HepG2 (cell line): ENCODE measurements at regions not wholly inside any gene's neighbourhood (a gene's known extent, or its start where the extent isn't known, plus 50 kb on each side); places are given as distances from the start of the nearest gene placed in this dataset.

Experiments used
- ATAC-seq: fragments of 200-7000 bp; cut with Tn5 transposase; 3 replicates; pipeline ENCODE4 v1.9.1; 2020; ENCODE audit warnings: mild to moderate bottlenecking, moderate library complexity
- BruUV-seq: library from RNA; stranded (reverse); fragments of 400-500 nt; replicated peaks from 2 replicates; lab custom pipeline; 2021; lab: Mats Ljungman, UMichigan
- CTCF ChIA-PET: fragments of 300-600 bp; formaldehyde crosslinking; extraction: SDS; loops from one replicate; lab custom pipeline; 2021; ENCODE audit warnings: low total read pairs, inconsistent platforms, low intra/inter-chr PET ratio; lab: Yijun Ruan, JAX
- POLR2A ChIA-PET: fragments of 350-600 bp; sonication (Branson Sonifier 250); formaldehyde crosslinking; loops from one replicate; lab custom pipeline; 2020; ENCODE audit warnings: antibody characterized with exemption, inconsistent platforms; lab: Yijun Ruan, JAX
- DNase-seq: peaks from one replicate; pipeline ENCODE4 v3.0.0-alpha.2; 2015; ENCODE audit warnings: low spot score
- FAIRE-seq: peaks from 3 replicates; lab custom pipeline; 2011; peaks lifted over from hg19 to GRCh38; lab: Jason Lieb, UNC
- H2AFZ ChIP-seq: one replicate; pipeline ENCODE4 v1.6.1; 2011; ENCODE audit warnings: low read length, inconsistent platforms
- H3K27ac ChIP-seq: fragments of 300-600 bp; 3 replicates; pipeline ENCODE4 v1.8.0; 2011; ENCODE audit warnings: mixed run types, mild to moderate bottlenecking, mixed read lengths, low read length, inconsistent platforms; ENCODE audit not compliant: insufficient read depth; ENCODE audit errors: extremely low read length
- H3K27me3 ChIP-seq, 2 experiments: fragments of 200-600 bp in 1 of 2; 2 replicates in 1 of 2; 3 replicates in 1 of 2; pipeline versions ENCODE4 v1.6.0 to v1.8.0; 2011; ENCODE audit warnings: low read length in 2 of 2, mild to moderate bottlenecking in 2 of 2, moderate library complexity in 2 of 2, inconsistent platforms in 1 of 2; ENCODE audit not compliant: insufficient read depth in 2 of 2, control insufficient read depth in 1 of 2
- H3K36me3 ChIP-seq, 2 experiments: fragments of 200-600 bp in 1 of 2; replicated peaks in 1 of 2; 2 replicates in 1 of 2; 3 replicates in 1 of 2; pipeline versions ENCODE4 v1.5.1 to v1.8.0; 2011; ENCODE audit warnings: low read length in 2 of 2, inconsistent platforms in 1 of 2; ENCODE audit not compliant: insufficient read depth in 2 of 2, control insufficient read depth in 1 of 2
- H3K4me1 ChIP-seq: 2 replicates; pipeline ENCODE4 v1.5.1; 2012; ENCODE audit warnings: low read length, inconsistent platforms; ENCODE audit not compliant: insufficient read depth
- H3K4me2 ChIP-seq: 2 replicates; pipeline ENCODE4 v1.6.0; 2011; ENCODE audit warnings: low read depth, low read length, inconsistent platforms
- H3K4me3 ChIP-seq, 3 experiments: fragments of 200-600 bp in 1 of 3; sonication (generic), shearing (Covaris generic) in 1 of 3; replicated peaks in 1 of 3; 2 replicates each; pipeline ENCODE4 v1.5.1; 2011 to 2016; ENCODE audit warnings: low read length in 3 of 3, inconsistent platforms in 2 of 3, low read depth in 2 of 3, mild to moderate bottlenecking in 2 of 3, control low read depth in 1 of 3, mixed read lengths in 1 of 3; ENCODE audit not compliant: insufficient read depth in 1 of 3
- H3K79me2 ChIP-seq: one replicate; pipeline ENCODE4 v1.6.1; 2011; ENCODE audit warnings: low read length, inconsistent platforms; ENCODE audit not compliant: insufficient read depth
- H3K9ac ChIP-seq: 2 replicates; pipeline ENCODE4 v1.6.0; 2011; ENCODE audit warnings: mild to moderate bottlenecking, low read depth, low read length, inconsistent platforms; ENCODE audit not compliant: insufficient read depth
- H3K9me3 ChIP-seq: 2 replicates; pipeline ENCODE4 v1.5.1; 2012; ENCODE audit warnings: mild to moderate bottlenecking, low read length
- H4K20me1 ChIP-seq: 2 replicates; pipeline ENCODE4 v1.6.0; 2011; ENCODE audit warnings: inconsistent platforms, mild to moderate bottlenecking, low read length, moderate library complexity; ENCODE audit not compliant: insufficient read depth
- ATF7-NPFF ChIP-seq: sonication (generic); formaldehyde crosslinking; IDR thresholded peaks from 2 replicates; pipeline ENCODE4 v1.8.1; 2023; ENCODE audit warnings: mild to moderate bottlenecking, low read depth, missing genetic modification reagents, moderate library complexity
- MAFF ChIP-seq: IDR thresholded peaks from 2 replicates; pipeline ENCODE4 v1.6.1; 2011; ENCODE audit warnings: low read depth, low read length, improper control_type of control experiment
- MAFK ChIP-seq, 2 experiments: IDR thresholded peaks in 1 of 2; conservative IDR thresholded peaks in 1 of 2; 2 replicates each; pipeline ENCODE4 v1.6.1; 2011; ENCODE audit warnings: improper control_type of control experiment in 2 of 2, low read length in 2 of 2
- MAZ ChIP-seq, 2 experiments: sonication (generic) in 1 of 2; formaldehyde crosslinking in 1 of 2; IDR thresholded peaks; 2 replicates each; pipeline versions ENCODE4 v1.5.0 to v1.6.1; 2012 to 2020; ENCODE audit warnings: low read depth in 2 of 2, mild to moderate bottlenecking in 2 of 2, borderline replicate concordance in 1 of 2, improper control_type of control experiment in 1 of 2, low read length in 1 of 2, missing genetic modification reagents in 1 of 2, moderate library complexity in 1 of 2
- MEIS2 ChIP-seq: sonication (generic); formaldehyde crosslinking; IDR thresholded peaks from 2 replicates; pipeline ENCODE4 v1.9.0; 2021; ENCODE audit warnings: mild to moderate bottlenecking, missing genetic modification reagents
- PRMT3 ChIP-seq: sonication (generic); formaldehyde crosslinking; IDR thresholded peaks from 2 replicates; pipeline ENCODE4 v1.8.1; 2022; ENCODE audit warnings: low read depth, mild to moderate bottlenecking, moderate library complexity, missing genetic modification reagents, borderline replicate concordance
- ZNF121 ChIP-seq: sonication (generic); formaldehyde crosslinking; IDR thresholded peaks from 2 replicates; pipeline ENCODE4 v1.5.0; 2020; ENCODE audit warnings: mild to moderate bottlenecking, missing genetic modification reagents
- ZNF24 ChIP-seq: fragments of 450-650 bp; IDR thresholded peaks from 2 replicates; pipeline ENCODE4 v1.6.1; 2017; ENCODE audit warnings: antibody characterized with exemption, mild to moderate bottlenecking
- ZNF761 ChIP-seq: sonication (generic); formaldehyde crosslinking; conservative IDR thresholded peaks from 2 replicates; pipeline ENCODE4 v1.4.0; 2020; ENCODE audit warnings: mild to moderate bottlenecking, missing genetic modification reagents
- ZSCAN22 ChIP-seq: sonication (generic); formaldehyde crosslinking; IDR thresholded peaks from 2 replicates; pipeline ENCODE4 v1.4.0; 2020; ENCODE audit warnings: mild to moderate bottlenecking, missing genetic modification reagents
- WGBS: methylation state at CpG from one replicate; pipeline ENCODE4 v1.1.6; 2017; ENCODE audit warnings: low lambda C conversion rate; 5-methylcytosine and 5-hydroxymethylcytosine counted together
- in situ Hi-C: cut with HindIII; loops from 2 replicates; pipeline ENCODE4 v1.10.0; 2017; ENCODE audit warnings: low pct_unique_long_range_greater_than_20kb; ENCODE audit not compliant: extremely low pct_ligation_motif_present
- intact Hi-C: fragments of 100-400 bp; cut with micrococcal nuclease; formaldehyde crosslinking; loops from one replicate; pipeline ENCODE4 v1.10.0; 2022; ENCODE audit not compliant: unreplicated experiment
- TF ChIP-seq, protein P1 (sequence below): sonication (generic); formaldehyde crosslinking; IDR thresholded peaks from 2 replicates; pipeline ENCODE4 v1.8.1; 2023; ENCODE audit warnings: mild to moderate bottlenecking, inconsistent platforms, moderate library complexity, missing genetic modification reagents, borderline replicate concordance

DNA sequence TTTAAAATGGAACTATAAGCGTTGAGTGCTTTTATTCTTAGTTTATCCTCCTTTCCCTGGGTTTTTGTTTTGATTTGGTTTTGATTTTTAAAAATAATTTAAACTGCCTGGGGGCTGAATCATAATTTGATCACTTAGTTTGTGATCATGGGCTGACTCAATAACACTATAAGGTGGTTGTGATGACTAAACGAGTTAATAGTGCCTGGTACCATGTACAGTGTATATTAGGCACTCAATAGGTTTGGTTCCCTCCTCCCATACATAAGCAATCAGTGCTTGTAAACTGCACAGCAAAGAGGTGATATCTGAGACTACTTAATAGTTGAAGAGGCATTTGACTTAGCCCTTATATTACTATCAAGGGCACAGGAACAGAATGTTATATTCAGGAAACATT, 200.9 kb upstream of the RFC3 start:
- no peak overlapping the region for H3K9ac ChIP-seq
- no peaks in the 10 kb centered on the region for H3K36me3 ChIP-seq
- no peak overlapping the region for H3K4me3 ChIP-seq
- H4K20me1 ChIP-seq = no peaks in the 10 kb centered on the region
- no TSS peak for BruUV-seq
- no peak overlapping the region for H2AFZ ChIP-seq
- DNase-seq = no peak
- no peak overlapping the region for H3K4me2 ChIP-seq
- no peaks in the 10 kb centered on the region for H3K9me3 ChIP-seq
- no peak for ATAC-seq
- peaks cover 30% of the 10 kb centered on the region for H3K4me1 ChIP-seq
- intact Hi-C loops = no loop called here
- FAIRE-seq = no peak
- H3K79me2 ChIP-seq = peaks cover 2% of the 10 kb centered on the region
- no peak for TF ChIP-seq PRMT3 (CRISPR knock-in tag)
- TF ChIP-seq ZNF121 = no peak
- TF ChIP-seq ZSCAN22 (CRISPR knock-in tag) = no peak
- TF ChIP-seq ZNF761 (CRISPR knock-in tag) = no peak
- TF ChIP-seq ATF7-NPFF (CRISPR knock-in tag) = no peak
- TF ChIP-seq, protein P1, sequence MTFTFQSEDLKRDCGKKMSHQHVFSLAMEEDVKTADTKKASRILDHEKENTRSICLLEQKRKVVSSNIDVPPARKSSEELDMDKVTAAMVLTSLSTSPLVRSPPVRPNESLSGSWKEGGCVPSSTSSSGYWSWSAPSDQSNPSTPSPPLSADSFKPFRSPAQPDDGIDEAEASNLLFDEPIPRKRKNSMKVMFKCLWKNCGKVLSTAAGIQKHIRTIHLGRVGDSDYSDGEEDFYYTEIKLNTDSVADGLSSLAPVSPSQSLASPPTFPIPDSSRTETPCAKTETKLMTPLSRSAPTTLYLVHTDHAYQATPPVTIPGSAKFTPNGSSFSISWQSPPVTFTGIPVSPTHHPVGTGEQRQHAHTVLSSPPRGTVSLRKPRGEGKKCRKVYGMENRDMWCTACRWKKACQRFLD (CRISPR knock-in tag) = no peak
- WGBS = 91% methylated on average over 2 of the region's 2 CpGs
- H3K27ac ChIP-seq = no peak overlapping the region
- H3K27me3 ChIP-seq = no peaks in the 10 kb centered on the region
- in situ Hi-C loops = loop anchor here (10.0 kb wide), 1 partner anchor 108 kb away; no protein-coding TSS in a partner anchor
- ChIA-PET POLR2A (no interaction called here), CTCF (no interaction called here)

DNA sequence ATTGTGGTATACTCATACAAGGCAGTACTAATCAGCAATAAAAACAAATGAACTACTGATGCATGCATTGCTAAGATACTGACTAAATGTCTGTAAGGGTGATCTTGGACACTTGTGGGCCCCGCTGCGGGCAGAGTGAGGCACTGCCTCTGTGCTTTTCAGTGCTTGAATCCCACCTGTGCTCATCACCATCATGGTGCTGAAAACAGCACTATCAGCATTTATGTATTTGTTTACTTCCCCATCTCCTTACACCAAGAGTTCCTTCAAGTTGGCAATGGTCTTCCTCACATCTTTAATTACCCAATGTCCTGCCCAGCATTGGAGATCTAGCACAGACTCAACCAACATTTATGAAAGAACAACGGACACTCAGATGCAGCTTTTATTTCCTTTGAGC, 193.7 kb upstream of the RFC3 start:
- FAIRE-seq (no peak), ATAC-seq (no peak), DNase-seq (no peak)
- 87% methylated on average over 3 of the region's 3 CpGs for WGBS
- peaks cover 2% of the 10 kb centered on the region for H3K79me2 ChIP-seq
- H3K36me3 ChIP-seq = no peaks in the 10 kb centered on the region
- ChIA-PET POLR2A (interaction anchor here (0.8 to 1.5 kb wide), 3 partner anchors 14 to 56 kb away, joined by 3 to 7 read pairs (median 5); no protein-coding TSS in a partner anchor), CTCF (no interaction called here)
- H3K4me3 ChIP-seq = no peak overlapping the region
- intact Hi-C loops (no loop called here), in situ Hi-C loops (no loop called here)
- H3K9ac ChIP-seq = no peak overlapping the region
- no TSS peak for BruUV-seq
- no peak overlapping the region for H2AFZ ChIP-seq
- no peaks in the 10 kb centered on the region for H4K20me1 ChIP-seq
- no peak overlapping the region for H3K27ac ChIP-seq
- no peaks in the 10 kb centered on the region for H3K27me3 ChIP-seq
- no peak overlapping the region for H3K4me2 ChIP-seq
- H3K9me3 ChIP-seq = no peaks in the 10 kb centered on the region
- TF ChIP-seq MAFK (conservative IDR thresholded peaks at IDR 0.05 in 1 of 2, IDR thresholded peaks at IDR 0.05 in 1 of 2; ENCODE audit: low read length in 2 of 2) = peak; percentile 87 to 90
- no peak for TF ChIP-seq MEIS2
- peak; percentile 86 for TF ChIP-seq MAFF
- no peak for TF ChIP-seq ZNF24
- no peak for TF ChIP-seq MAZ (IDR thresholded peaks at IDR 0.05; ENCODE audit: borderline replicate concordance, low read depth, low read length)
- TF ChIP-seq MAZ (CRISPR knock-in tag; IDR thresholded peaks at IDR 0.05; ENCODE audit: low read depth) = no peak
- TF ChIP-seq, all 625 proteins: peak for 2
- H3K4me1 ChIP-seq = peaks cover 10% of the 10 kb centered on the region
